Naive thymus-derived CD4-positive, alpha-beta T cell (primary cell): ENCODE measurements at regions not wholly inside any gene's neighbourhood (a gene's known extent, or its start where the extent isn't known, plus 50 kb on each side); places are given as distances from the start of the nearest gene placed in this dataset.

Experiments
- ATAC-seq: fragments of 150-1000 bp; cut with Tn5 transposase; 2 replicates; pipeline ENCODE4 v1.10.0; 2021; ENCODE audit warnings: mild to moderate bottlenecking, moderate library complexity
- CTCF ChIA-PET: fragments of 350-600 bp; sonication (Branson Sonifier 250); formaldehyde crosslinking; loops from one replicate; lab custom pipeline; 2021; ENCODE audit warnings: antibody characterized with exemption; lab: Charles Lee
- POLR2A ChIA-PET: fragments of 350-600 bp; sonication (Branson Sonifier 250); formaldehyde crosslinking; loops from one replicate; lab custom pipeline; 2021; ENCODE audit warnings: antibody characterized with exemption, inconsistent platforms; lab: Charles Lee
- DNase-seq, 9 donors: peaks; one replicate each; pipeline versions ENCODE4 v3.0.0 to v3.0.0-alpha.2; 2020 to 2022; ENCODE audit warnings: mixed read lengths in 1 of 9
- H3K27ac ChIP-seq: one replicate; pipeline ENCODE4 v1.7.0; 2013; ENCODE audit warnings: mild to moderate bottlenecking, low read depth, low read length, moderate library complexity
- H3K27me3 ChIP-seq, 2 donors: one replicate each; pipeline ENCODE4 v1.7.0; 2013; ENCODE audit warnings: low read length in 2 of 2, mild to moderate bottlenecking in 2 of 2, moderate library complexity in 2 of 2; ENCODE audit not compliant: control insufficient read depth in 2 of 2, insufficient read depth in 2 of 2
- H3K36me3 ChIP-seq, 3 experiments: 1 replicate in 2 of 3; 2 replicates in 1 of 3; pipeline ENCODE4 v1.7.0; 2013; ENCODE audit warnings: low read length in 3 of 3, mild to moderate bottlenecking in 3 of 3, moderate library complexity in 1 of 3; ENCODE audit not compliant: insufficient read depth in 3 of 3, control insufficient read depth in 2 of 3
- H3K4me1 ChIP-seq, 2 donors: one replicate each; pipeline ENCODE4 v1.7.0; 2013; ENCODE audit warnings: low read length in 2 of 2, mild to moderate bottlenecking in 2 of 2, moderate library complexity in 1 of 2; ENCODE audit not compliant: control insufficient read depth in 2 of 2, insufficient read depth in 2 of 2
- H3K4me3 ChIP-seq: 2 replicates; pipeline ENCODE4 v1.7.0; 2013; ENCODE audit warnings: mild to moderate bottlenecking, low read length
- H3K9me3 ChIP-seq, 3 experiments: 1 replicate in 2 of 3; 2 replicates in 1 of 3; pipeline ENCODE4 v1.7.0; 2013; ENCODE audit warnings: low read length in 3 of 3; ENCODE audit not compliant: control insufficient read depth in 2 of 3
- H3K27ac Mint-ChIP-seq, 9 donors: one replicate each; pipeline ENCODE4 v1.8.0; 2020 to 2022; ENCODE audit warnings: mixed read lengths in 9 of 9, mild to moderate bottlenecking in 8 of 9, moderate library complexity in 5 of 9, inconsistent platforms in 2 of 9
- H3K27me3 Mint-ChIP-seq, 5 donors: one replicate each; pipeline ENCODE4 v1.8.0; 2021 to 2022; ENCODE audit warnings: mixed read lengths in 5 of 5, mild to moderate bottlenecking in 1 of 5
- H3K36me3 Mint-ChIP-seq, 5 donors: one replicate each; pipeline ENCODE4 v1.8.0; 2020 to 2022; ENCODE audit warnings: mixed read lengths in 5 of 5, mild to moderate bottlenecking in 3 of 5, inconsistent platforms in 1 of 5
- H3K4me1 Mint-ChIP-seq, 7 donors: one replicate each; pipeline ENCODE4 v1.8.0; 2020 to 2022; ENCODE audit warnings: mixed read lengths in 7 of 7, mild to moderate bottlenecking in 3 of 7, inconsistent platforms in 1 of 7
- H3K4me3 Mint-ChIP-seq, 10 donors: one replicate each; pipeline ENCODE4 v1.8.0; 2020 to 2022; ENCODE audit warnings: mild to moderate bottlenecking in 10 of 10, mixed read lengths in 10 of 10, moderate library complexity in 6 of 10, inconsistent platforms in 2 of 10
- H3K9me3 Mint-ChIP-seq, 11 donors: one replicate each; pipeline ENCODE4 v1.8.0; 2020 to 2022; ENCODE audit warnings: mixed read lengths in 11 of 11, mild to moderate bottlenecking in 4 of 11, inconsistent platforms in 1 of 11, moderate library complexity in 1 of 11
- intact Hi-C, 2 donors: fragments of 100-400 bp; cut with micrococcal nuclease; formaldehyde crosslinking; loops; one replicate each; pipeline ENCODE4 v1.15.1; 2023

DNA sequence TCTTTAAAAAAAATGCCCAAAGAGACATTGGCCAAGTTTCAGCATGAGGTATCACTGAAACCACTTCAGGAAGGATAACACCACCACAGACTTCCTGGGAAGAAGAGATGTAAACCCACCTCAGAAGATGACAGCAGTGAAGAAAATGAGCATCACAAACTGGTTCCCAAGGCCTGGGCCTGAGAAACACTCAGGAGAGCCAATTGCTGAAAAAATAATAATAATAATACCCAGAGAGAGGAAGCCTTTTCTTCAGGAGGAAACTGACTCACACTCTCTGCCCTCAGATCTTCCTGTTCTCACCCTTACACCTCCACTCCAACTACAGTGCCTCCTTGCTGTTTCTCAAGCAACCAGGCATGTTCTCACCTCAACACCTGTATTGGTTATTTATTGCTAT is 68.1 kb upstream of the MAFB start:
- Histone ChIP-seq H3K36me3 (no peaks in the 10 kb centered on the region), H3K4me1 (peaks cover 14 to 23% of the 10 kb centered on the region in 2 donors), H3K27me3 (no peaks in the 10 kb centered on the region), H3K9me3 (no peaks in the 10 kb centered on the region), H3K4me3 (no peak overlapping the region), H3K27ac (no peak overlapping the region)
- DNase-seq, result peak in 3 of 9 donors; percentile 2 to 9 (median 7)
- intact Hi-C loops, result no loop called here
- peak overlapping the region in 4 of 10 donors; percentile 16 to 39 (median 26) for H3K4me3 Mint-ChIP-seq
- H3K27me3 Mint-ChIP-seq, result peaks cover 0 to 2% (median 0%) of the 10 kb centered on the region in 5 donors
- peak; percentile 63 for ATAC-seq
- ChIA-PET POLR2A (no interaction called here), CTCF (no interaction called here)
- H3K4me1 Mint-ChIP-seq, result peaks cover 24 to 37% (median 29%) of the 10 kb centered on the region in 7 donors
- peak overlapping the region in 5 of 9 donors; percentile 0 to 51 (median 19) for H3K27ac Mint-ChIP-seq
- peaks cover 0 to 6% (median 0%) of the 10 kb centered on the region in 11 donors for H3K9me3 Mint-ChIP-seq
- H3K36me3 Mint-ChIP-seq, result no peaks in the 10 kb centered on the region

DNA sequence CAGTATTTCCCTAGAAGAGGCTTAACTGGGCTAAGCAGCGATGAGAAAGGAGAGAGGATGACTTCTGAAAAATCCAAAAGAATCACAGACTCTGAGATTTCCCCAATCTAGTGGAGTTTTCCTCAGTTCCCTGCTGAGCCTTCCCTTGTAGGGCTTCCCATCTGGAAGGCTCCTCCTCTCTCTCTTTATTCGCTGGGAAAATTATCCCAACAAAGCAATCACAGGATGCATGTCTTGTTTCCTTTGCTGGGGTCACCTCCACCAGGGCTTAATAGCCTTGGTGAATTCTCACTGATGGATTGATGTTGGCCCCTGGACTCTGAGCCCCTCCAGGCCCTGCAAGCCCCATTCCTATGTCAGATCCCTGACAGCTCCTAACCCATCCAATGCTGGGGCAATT is 69.8 kb upstream of the MAFB start:
- no peak overlapping the region for H3K4me3 Mint-ChIP-seq
- H3K4me1 Mint-ChIP-seq, result peaks cover 20 to 33% (median 25%) of the 10 kb centered on the region in 7 donors
- DNase-seq (no peak), ATAC-seq (no peak)
- H3K27me3 Mint-ChIP-seq, result peaks cover 0 to 2% (median 0%) of the 10 kb centered on the region in 5 donors
- Histone ChIP-seq H3K27ac (no peak overlapping the region), H3K27me3 (no peaks in the 10 kb centered on the region), H3K36me3 (no peaks in the 10 kb centered on the region), H3K4me3 (no peak overlapping the region), H3K9me3 (no peaks in the 10 kb centered on the region), H3K4me1 (peaks cover 14 to 23% of the 10 kb centered on the region in 2 donors)
- POLR2A ChIA-PET, result no interaction called here
- CTCF ChIA-PET, result no interaction called here
- H3K36me3 Mint-ChIP-seq, result no peaks in the 10 kb centered on the region
- H3K9me3 Mint-ChIP-seq, result peaks cover 0 to 4% (median 0%) of the 10 kb centered on the region in 11 donors
- H3K27ac Mint-ChIP-seq, result no peak overlapping the region
- intact Hi-C loops, result no loop called here

DNA sequence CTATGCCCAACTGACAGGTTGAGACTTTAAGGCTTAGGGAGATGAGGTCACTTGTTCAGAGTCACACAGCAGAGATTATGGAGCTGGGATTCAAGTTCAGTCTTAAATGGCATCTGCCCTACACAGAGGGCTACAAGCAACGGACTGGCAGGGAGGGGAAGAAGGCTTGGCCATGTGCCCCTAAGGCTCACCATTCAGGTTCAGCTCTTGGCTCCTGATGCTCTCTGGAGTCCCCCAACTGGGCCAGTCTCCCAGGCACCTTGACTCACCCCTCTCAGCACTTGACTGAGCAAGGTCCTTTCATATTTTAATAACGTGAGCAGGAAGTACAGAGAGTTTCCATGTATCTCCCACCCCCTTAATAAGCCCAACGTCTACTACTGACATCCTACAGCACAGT is 71.4 kb upstream of the MAFB start:
- intact Hi-C loops, result no loop called here
- POLR2A ChIA-PET, result no interaction called here
- CTCF ChIA-PET, result no interaction called here
- H3K9me3 Mint-ChIP-seq, result peaks cover 0 to 3% (median 0%) of the 10 kb centered on the region in 11 donors
- Histone ChIP-seq H3K4me3 (no peak overlapping the region), H3K27ac (no peak overlapping the region), H3K27me3 (no peaks in the 10 kb centered on the region), H3K36me3 (no peaks in the 10 kb centered on the region), H3K4me1 (peaks cover 14 to 23% of the 10 kb centered on the region in 2 donors), H3K9me3 (no peaks in the 10 kb centered on the region)
- no peak overlapping the region for H3K4me3 Mint-ChIP-seq
- H3K27ac Mint-ChIP-seq, result no peak overlapping the region
- peaks cover 20 to 33% (median 25%) of the 10 kb centered on the region in 7 donors for H3K4me1 Mint-ChIP-seq
- H3K27me3 Mint-ChIP-seq, result peaks cover 0 to 2% (median 0%) of the 10 kb centered on the region in 5 donors
- H3K36me3 Mint-ChIP-seq, result no peaks in the 10 kb centered on the region
- DNase-seq (no peak), ATAC-seq (no peak)

DNA sequence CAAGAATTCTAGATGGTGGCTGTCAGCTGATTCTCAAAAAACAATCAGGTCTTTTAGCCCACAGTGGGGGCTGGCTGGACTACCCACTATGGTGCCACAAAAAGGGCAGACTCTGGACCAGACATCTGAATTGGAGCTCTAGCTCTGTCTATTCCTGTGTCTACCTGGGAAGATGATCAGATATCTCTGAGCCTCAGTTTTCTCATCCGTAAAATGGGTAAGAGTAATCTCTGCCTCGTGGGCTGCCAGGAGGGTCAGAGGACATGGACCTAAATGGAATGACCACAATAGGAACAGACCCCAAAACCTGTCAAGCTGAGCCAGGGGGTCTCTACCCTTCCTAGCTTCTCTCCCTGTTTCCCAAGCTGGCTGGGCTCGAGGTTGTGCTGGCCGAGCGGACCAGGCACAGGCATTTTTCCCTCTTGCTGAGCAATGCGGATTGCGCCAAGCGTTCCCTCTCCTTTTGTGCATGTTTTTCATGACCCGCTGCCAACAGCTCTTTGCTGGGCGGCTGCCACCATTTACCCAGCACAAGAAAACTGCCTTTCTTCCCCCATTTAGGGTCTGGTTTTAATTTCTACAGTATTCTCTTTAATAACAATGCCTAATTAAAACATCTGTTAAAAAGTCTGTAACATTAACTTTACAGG is 74.7 kb upstream of the MAFB start:
- no peak overlapping the region for H3K4me3 Mint-ChIP-seq
- no peaks in the 10 kb centered on the region for H3K27me3 ChIP-seq
- H3K9me3 Mint-ChIP-seq, result peaks cover 0 to 3% (median 0%) of the 10 kb centered on the region in 11 donors
- intact Hi-C loops, result no loop called here
- H3K4me3 ChIP-seq, result no peak overlapping the region
- CTCF ChIA-PET, result no interaction called here
- no peaks in the 10 kb centered on the region for H3K9me3 ChIP-seq
- H3K4me1 ChIP-seq, result no peaks in the 10 kb centered on the region
- POLR2A ChIA-PET, result no interaction called here
- H3K36me3 Mint-ChIP-seq, result no peaks in the 10 kb centered on the region
- DNase-seq, result no peak
- peaks cover 0 to 5% (median 0%) of the 10 kb centered on the region in 7 donors for H3K4me1 Mint-ChIP-seq
- no peak for ATAC-seq
- no peak overlapping the region for H3K27ac ChIP-seq
- no peak overlapping the region for H3K27ac Mint-ChIP-seq
- H3K36me3 ChIP-seq, result no peaks in the 10 kb centered on the region
- no peaks in the 10 kb centered on the region for H3K27me3 Mint-ChIP-seq

DNA sequence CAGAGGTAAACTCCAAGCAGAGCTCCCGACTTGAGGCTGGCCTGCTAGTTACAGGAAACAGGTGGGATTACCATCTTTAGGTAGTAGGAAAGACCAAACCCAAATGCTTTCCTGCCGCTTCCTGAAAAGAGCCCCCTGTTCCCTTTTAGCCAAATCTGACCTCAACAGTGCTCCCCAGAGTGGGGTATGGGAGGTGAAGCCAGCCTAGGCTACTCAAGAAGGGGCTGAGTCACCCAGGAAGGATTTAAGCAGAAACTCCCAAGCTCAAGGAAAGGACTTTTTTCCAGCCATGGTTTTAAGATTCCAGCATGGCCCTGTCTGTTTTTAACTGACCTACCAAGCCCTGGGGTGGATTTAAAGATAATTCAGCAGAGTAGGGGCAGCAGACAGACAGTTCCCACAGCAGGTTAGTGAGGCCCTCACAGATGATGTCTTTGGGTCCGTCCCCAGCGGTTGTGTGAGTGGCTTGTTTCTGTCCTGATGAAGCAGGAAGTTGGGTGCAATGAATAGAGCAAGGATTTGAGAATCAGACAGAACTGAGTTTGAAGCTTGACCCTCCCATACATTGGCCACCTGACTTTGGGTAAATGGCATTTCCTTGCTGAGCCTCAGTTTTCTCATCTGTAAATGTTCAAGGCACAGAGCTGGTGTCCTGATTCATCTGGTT is 76.9 kb upstream of the MAFB start:
- Mint-ChIP-seq H3K36me3 (no peaks in the 10 kb centered on the region), H3K9me3 (peaks cover 0 to 1% (median 0%) of the 10 kb centered on the region in 11 donors), H3K4me3 (no peak overlapping the region), H3K27me3 (peaks cover 2 to 12% (median 6%) of the 10 kb centered on the region in 5 donors), H3K4me1 (peaks cover 0 to 9% (median 0%) of the 10 kb centered on the region in 7 donors), H3K27ac (no peak overlapping the region)
- intact Hi-C loops, result no loop called here
- Histone ChIP-seq H3K4me3 (no peak overlapping the region), H3K27ac (no peak overlapping the region), H3K36me3 (no peaks in the 10 kb centered on the region), H3K27me3 (no peaks in the 10 kb centered on the region), H3K4me1 (no peaks in the 10 kb centered on the region), H3K9me3 (no peaks in the 10 kb centered on the region)
- CTCF ChIA-PET, result no interaction called here
- POLR2A ChIA-PET, result no interaction called here
- DNase-seq, result no peak
- no peak for ATAC-seq

DNA sequence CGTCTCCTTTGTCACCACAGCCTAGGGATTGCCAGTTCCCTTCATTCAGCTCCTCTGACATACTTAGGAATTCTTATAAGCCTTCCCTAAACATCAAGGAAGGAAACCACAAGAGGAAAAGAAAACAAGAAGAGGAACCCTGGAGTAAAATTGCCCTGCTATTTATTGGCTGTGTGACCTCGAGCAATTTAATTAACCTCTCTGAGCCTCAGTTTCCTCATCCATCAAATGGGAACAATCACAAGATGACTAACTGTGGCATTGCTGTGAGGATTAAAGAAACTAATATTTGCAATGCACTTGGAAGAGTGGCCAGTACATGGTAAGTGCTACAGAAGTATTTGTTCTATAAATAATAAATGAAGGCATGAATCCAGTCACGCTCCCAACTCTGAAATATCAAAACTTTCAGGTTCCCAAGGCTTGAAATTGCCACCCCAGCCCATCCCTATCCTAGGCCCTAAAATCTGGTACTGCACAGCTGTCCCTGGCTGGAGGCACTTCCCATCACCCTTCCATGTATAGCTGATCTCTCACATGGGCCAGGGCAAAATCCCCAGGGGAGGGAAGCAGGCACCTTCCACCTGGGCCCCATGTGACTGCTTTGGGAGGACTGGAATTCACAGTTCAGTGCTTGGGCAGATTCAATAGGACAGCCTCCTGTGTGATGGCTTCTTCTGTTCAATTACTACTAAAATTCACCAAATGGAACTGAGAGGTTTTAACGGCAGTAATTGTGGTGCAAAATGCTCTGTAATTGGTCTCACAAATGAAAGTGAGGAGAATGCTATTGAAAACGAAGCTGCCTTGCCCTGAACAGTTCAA is 78.0 kb upstream of the MAFB start:
- ATAC-seq (no peak), DNase-seq (no peak)
- no peak overlapping the region for H3K4me3 Mint-ChIP-seq
- no peaks in the 10 kb centered on the region for H3K36me3 Mint-ChIP-seq
- intact Hi-C loops, result no loop called here
- Histone ChIP-seq H3K36me3 (no peaks in the 10 kb centered on the region), H3K9me3 (no peaks in the 10 kb centered on the region), H3K4me3 (no peak overlapping the region), H3K27me3 (no peaks in the 10 kb centered on the region), H3K4me1 (no peaks in the 10 kb centered on the region), H3K27ac (no peak overlapping the region)
- POLR2A ChIA-PET, result no interaction called here
- peaks cover 0 to 1% (median 0%) of the 10 kb centered on the region in 11 donors for H3K9me3 Mint-ChIP-seq
- H3K27ac Mint-ChIP-seq, result no peak overlapping the region
- CTCF ChIA-PET, result no interaction called here
- H3K4me1 Mint-ChIP-seq, result peaks cover 0 to 11% (median 0%) of the 10 kb centered on the region in 7 donors
- peaks cover 2 to 12% (median 6%) of the 10 kb centered on the region in 5 donors for H3K27me3 Mint-ChIP-seq
